CD8-positive, alpha-beta memory T cell (primary cell): ENCODE measurements at regions not wholly inside any gene's neighbourhood (a gene's known extent, or its start where the extent isn't known, plus 50 kb on each side); places are given as distances from the start of the nearest gene placed in this dataset.

Experiments used
- CTCF ChIA-PET: fragments of 350-600 bp; sonication (Branson Sonifier 250); formaldehyde crosslinking; loops from one replicate; lab custom pipeline; 2021; ENCODE audit warnings: antibody characterized with exemption; lab: Charles Lee
- POLR2A ChIA-PET: fragments of 350-600 bp; sonication (Branson Sonifier 250); formaldehyde crosslinking; loops from one replicate; lab custom pipeline; 2021; ENCODE audit warnings: antibody characterized with exemption; lab: Charles Lee
- DNase-seq, 5 donors: peaks; one replicate each; pipeline versions ENCODE4 v3.0.0 to v3.0.0-alpha.2; 2020 to 2022; ENCODE audit warnings: mixed read lengths in 1 of 5
- H3K27ac ChIP-seq: one replicate; pipeline ENCODE4 v1.7.0; 2013; ENCODE audit warnings: low read depth, mild to moderate bottlenecking, low read length, moderate library complexity
- H3K27me3 ChIP-seq: 2 replicates; pipeline ENCODE4 v1.7.0; 2013; ENCODE audit warnings: low read length, mild to moderate bottlenecking; ENCODE audit not compliant: insufficient read depth, poor library complexity, severe bottlenecking
- H3K36me3 ChIP-seq: 2 replicates; pipeline ENCODE4 v1.7.0; 2013; ENCODE audit warnings: mild to moderate bottlenecking, low read length, moderate library complexity; ENCODE audit not compliant: insufficient read depth
- H3K4me1 ChIP-seq: 2 replicates; pipeline ENCODE4 v1.7.0; 2013; ENCODE audit warnings: mild to moderate bottlenecking, low read length, moderate library complexity; ENCODE audit not compliant: insufficient read depth
- H3K4me3 ChIP-seq: 2 replicates; pipeline ENCODE4 v1.7.0; 2013; ENCODE audit warnings: mild to moderate bottlenecking, low read length
- H3K9me3 ChIP-seq: 2 replicates; pipeline ENCODE4 v1.7.0; 2013; ENCODE audit warnings: mild to moderate bottlenecking, low read length
- H3K27ac Mint-ChIP-seq, 8 donors: one replicate each; pipeline ENCODE4 v1.8.0; 2020 to 2021; ENCODE audit warnings: mixed read lengths in 8 of 8, mild to moderate bottlenecking in 6 of 8, inconsistent platforms in 3 of 8, moderate library complexity in 3 of 8
- H3K27me3 Mint-ChIP-seq, 2 donors: one replicate each; pipeline ENCODE4 v1.8.0; 2020 to 2021; ENCODE audit warnings: mixed read lengths in 2 of 2, mild to moderate bottlenecking in 1 of 2, moderate library complexity in 1 of 2
- H3K36me3 Mint-ChIP-seq, 3 donors: one replicate each; pipeline ENCODE4 v1.8.0; 2020 to 2021; ENCODE audit warnings: mixed read lengths in 3 of 3, inconsistent platforms in 1 of 3, mild to moderate bottlenecking in 1 of 3
- H3K4me1 Mint-ChIP-seq, 3 donors: one replicate each; pipeline ENCODE4 v1.8.0; 2020 to 2021; ENCODE audit warnings: mixed read lengths in 3 of 3, inconsistent platforms in 1 of 3, mild to moderate bottlenecking in 1 of 3
- H3K4me3 Mint-ChIP-seq, 7 donors: one replicate each; pipeline ENCODE4 v1.8.0; 2020 to 2021; ENCODE audit warnings: mixed read lengths in 7 of 7, mild to moderate bottlenecking in 6 of 7, moderate library complexity in 4 of 7, inconsistent platforms in 2 of 7
- H3K9me3 Mint-ChIP-seq, 5 donors: one replicate each; pipeline ENCODE4 v1.8.0; 2020 to 2022; ENCODE audit warnings: mixed read lengths in 5 of 5, mild to moderate bottlenecking in 3 of 5, moderate library complexity in 2 of 5, inconsistent platforms in 1 of 5

DNA sequence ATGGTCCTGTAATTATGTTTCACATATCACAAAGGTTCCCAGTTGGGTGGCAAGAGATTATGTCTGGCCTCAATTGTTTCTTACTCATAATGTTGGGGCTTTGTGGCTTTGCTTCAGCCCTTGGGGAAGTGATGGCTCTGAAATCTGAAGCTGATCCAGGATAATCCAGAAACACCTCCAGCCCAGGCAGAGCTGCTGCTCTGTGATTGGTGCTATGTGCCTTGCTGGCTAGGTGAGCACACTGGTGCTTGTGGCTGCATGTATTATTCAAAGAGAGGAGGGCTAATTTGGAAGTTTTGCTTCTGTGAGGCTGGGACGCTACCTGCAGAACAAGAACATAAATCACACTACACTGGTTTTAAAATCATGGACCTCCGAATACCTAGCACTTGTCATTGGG lies 346.6 kb upstream of the MGMT start:
- H3K4me3 Mint-ChIP-seq = no peak overlapping the region
- ChIA-PET POLR2A (no interaction called here), CTCF (no interaction called here)
- no peaks in the 10 kb centered on the region for H3K36me3 ChIP-seq
- no peaks in the 10 kb centered on the region for H3K9me3 ChIP-seq
- H3K27ac ChIP-seq = no peak overlapping the region
- no peaks in the 10 kb centered on the region for H3K4me1 ChIP-seq
- H3K27me3 ChIP-seq = no peaks in the 10 kb centered on the region
- peaks cover 0 to 9% (median 1%) of the 10 kb centered on the region in 5 donors for H3K9me3 Mint-ChIP-seq
- DNase-seq = no peak
- peaks cover 0 to 11% (median 6%) of the 10 kb centered on the region in 3 donors for H3K4me1 Mint-ChIP-seq
- no peak overlapping the region for H3K27ac Mint-ChIP-seq
- H3K27me3 Mint-ChIP-seq = no peaks in the 10 kb centered on the region
- no peaks in the 10 kb centered on the region for H3K36me3 Mint-ChIP-seq
- H3K4me3 ChIP-seq = no peak overlapping the region

DNA sequence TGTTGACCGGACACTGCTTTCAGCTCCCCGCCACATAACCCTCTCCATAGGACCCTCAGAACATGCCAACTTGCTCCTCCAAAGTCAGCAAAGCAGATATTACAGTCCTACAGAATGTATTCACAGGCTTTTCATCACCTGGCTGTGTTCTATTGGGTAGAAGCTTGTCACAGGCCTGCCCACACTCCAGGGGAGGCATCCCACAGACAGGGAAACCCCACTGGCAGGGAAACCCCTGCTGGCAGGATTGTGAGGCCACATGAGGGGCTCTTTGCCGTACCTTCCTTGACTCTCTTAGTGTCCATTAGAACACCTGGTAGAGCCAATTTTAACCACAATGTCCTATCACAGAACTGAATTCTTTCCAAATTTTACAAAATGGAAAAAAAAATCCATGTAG lies 344.2 kb upstream of the MGMT start:
- no peaks in the 10 kb centered on the region for H3K36me3 ChIP-seq
- Mint-ChIP-seq H3K4me1 (peaks cover 0 to 11% (median 6%) of the 10 kb centered on the region in 3 donors), H3K27ac (no peak overlapping the region), H3K9me3 (peaks cover 0 to 7% (median under 1%) of the 10 kb centered on the region in 5 donors), H3K36me3 (no peaks in the 10 kb centered on the region), H3K27me3 (no peaks in the 10 kb centered on the region), H3K4me3 (no peak overlapping the region)
- no peaks in the 10 kb centered on the region for H3K4me1 ChIP-seq
- no peak overlapping the region for H3K4me3 ChIP-seq
- ChIA-PET POLR2A (no interaction called here), CTCF (no interaction called here)
- H3K9me3 ChIP-seq = no peaks in the 10 kb centered on the region
- no peak overlapping the region for H3K27ac ChIP-seq
- DNase-seq = no peak
- no peaks in the 10 kb centered on the region for H3K27me3 ChIP-seq

DNA sequence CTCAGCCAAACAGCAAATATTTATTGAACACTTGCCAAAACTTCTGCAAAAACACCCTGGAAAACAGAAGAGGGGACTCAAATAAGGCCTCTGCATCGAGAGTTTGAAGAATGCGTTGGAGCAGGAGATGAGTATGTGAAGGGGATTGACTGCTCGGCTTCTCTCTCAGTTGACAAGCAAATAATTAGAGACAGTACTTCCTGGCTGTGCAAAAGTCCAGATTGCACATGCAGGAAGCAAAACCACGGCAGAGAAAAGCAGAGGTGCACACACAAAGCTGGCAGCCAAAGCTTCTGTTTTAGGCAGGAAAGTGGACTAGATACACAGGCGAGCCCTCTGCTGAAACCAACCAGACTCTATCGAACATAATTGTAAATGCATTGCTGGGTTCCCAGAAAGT lies 343.6 kb upstream of the MGMT start:
- H3K27me3 ChIP-seq = no peaks in the 10 kb centered on the region
- Mint-ChIP-seq H3K4me3 (no peak overlapping the region), H3K9me3 (peaks cover 0 to 7% (median 0%) of the 10 kb centered on the region in 5 donors), H3K36me3 (no peaks in the 10 kb centered on the region), H3K27ac (no peak overlapping the region), H3K27me3 (no peaks in the 10 kb centered on the region), H3K4me1 (peaks cover 0 to 11% (median 6%) of the 10 kb centered on the region in 3 donors)
- CTCF ChIA-PET = no interaction called here
- no peak overlapping the region for H3K4me3 ChIP-seq
- POLR2A ChIA-PET = no interaction called here
- no peaks in the 10 kb centered on the region for H3K4me1 ChIP-seq
- no peaks in the 10 kb centered on the region for H3K9me3 ChIP-seq
- no peak overlapping the region for H3K27ac ChIP-seq
- no peak for DNase-seq
- H3K36me3 ChIP-seq = no peaks in the 10 kb centered on the region

DNA sequence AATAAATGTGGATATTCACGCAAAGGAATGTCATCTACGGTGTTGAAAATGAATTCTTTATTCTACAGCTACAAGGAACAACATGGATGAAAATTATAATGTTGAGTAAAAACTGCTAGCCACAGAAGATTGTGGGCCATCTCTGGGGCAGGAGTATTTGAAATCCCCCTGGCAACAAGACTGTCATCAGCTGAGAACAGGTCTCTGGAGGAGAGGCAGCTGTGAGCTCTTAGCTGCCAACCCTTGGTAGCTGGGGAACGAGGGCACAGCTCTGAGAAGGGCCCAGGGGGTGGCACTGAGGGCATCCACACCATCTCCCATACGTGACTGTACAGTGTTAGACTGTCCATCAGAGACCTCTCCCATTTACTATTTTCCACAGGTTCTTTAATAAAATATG lies 340.1 kb upstream of the MGMT start:
- H3K4me3 ChIP-seq = no peak overlapping the region
- H3K36me3 ChIP-seq = no peaks in the 10 kb centered on the region
- H3K27ac ChIP-seq = no peak overlapping the region
- Mint-ChIP-seq H3K36me3 (no peaks in the 10 kb centered on the region), H3K4me3 (no peak overlapping the region), H3K4me1 (no peaks in the 10 kb centered on the region), H3K9me3 (peaks cover 0 to 6% (median 0%) of the 10 kb centered on the region in 5 donors), H3K27me3 (peaks cover 2 to 3% of the 10 kb centered on the region in 2 donors), H3K27ac (no peak overlapping the region)
- DNase-seq = no peak
- H3K27me3 ChIP-seq = no peaks in the 10 kb centered on the region
- POLR2A ChIA-PET = no interaction called here
- CTCF ChIA-PET = no interaction called here
- H3K4me1 ChIP-seq = no peaks in the 10 kb centered on the region
- H3K9me3 ChIP-seq = no peaks in the 10 kb centered on the region

DNA sequence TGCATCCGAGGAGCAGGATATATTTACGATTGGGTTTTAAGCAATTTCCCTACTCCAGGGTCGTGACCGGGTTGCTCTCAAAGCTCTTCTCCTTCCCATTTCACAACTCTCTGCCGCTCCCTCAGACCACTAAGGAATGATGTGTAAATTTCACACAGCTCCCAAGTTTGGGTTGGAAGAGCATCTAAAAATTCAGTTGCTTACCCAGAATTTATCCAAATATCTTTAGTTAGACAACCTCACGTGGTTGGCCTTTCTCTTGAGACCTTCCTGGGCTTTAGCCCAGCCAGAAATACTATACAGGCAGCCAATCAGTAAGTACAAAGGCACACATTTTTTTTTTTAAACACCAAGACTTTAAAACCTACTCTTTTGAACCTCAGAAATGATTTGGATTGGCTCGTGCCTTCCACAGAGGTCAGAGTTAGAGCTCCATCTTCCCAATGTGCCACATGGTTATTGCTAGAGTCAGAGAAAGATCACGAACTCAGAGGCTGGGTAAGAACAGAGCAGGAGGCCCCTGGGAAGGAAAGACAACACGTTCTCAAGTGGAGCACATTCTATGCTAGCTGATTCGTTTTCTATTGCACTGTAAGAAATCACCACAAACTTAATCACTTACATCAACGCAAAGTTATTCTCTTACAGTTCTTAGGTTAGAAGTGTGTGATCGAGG lies 335.4 kb upstream of the MGMT start:
- Mint-ChIP-seq H3K4me1 (no peaks in the 10 kb centered on the region), H3K27me3 (peaks cover 2 to 3% of the 10 kb centered on the region in 2 donors), H3K36me3 (no peaks in the 10 kb centered on the region), H3K27ac (peak overlapping the region in 1 of 8 donors; percentile 19), H3K9me3 (peaks cover 0 to 2% (median 0%) of the 10 kb centered on the region in 5 donors), H3K4me3 (no peak overlapping the region)
- Histone ChIP-seq H3K36me3 (no peaks in the 10 kb centered on the region), H3K9me3 (no peaks in the 10 kb centered on the region), H3K4me3 (no peak overlapping the region), H3K27me3 (no peaks in the 10 kb centered on the region), H3K4me1 (no peaks in the 10 kb centered on the region), H3K27ac (no peak overlapping the region)
- ChIA-PET POLR2A (no interaction called here), CTCF (no interaction called here)
- no peak for DNase-seq

DNA sequence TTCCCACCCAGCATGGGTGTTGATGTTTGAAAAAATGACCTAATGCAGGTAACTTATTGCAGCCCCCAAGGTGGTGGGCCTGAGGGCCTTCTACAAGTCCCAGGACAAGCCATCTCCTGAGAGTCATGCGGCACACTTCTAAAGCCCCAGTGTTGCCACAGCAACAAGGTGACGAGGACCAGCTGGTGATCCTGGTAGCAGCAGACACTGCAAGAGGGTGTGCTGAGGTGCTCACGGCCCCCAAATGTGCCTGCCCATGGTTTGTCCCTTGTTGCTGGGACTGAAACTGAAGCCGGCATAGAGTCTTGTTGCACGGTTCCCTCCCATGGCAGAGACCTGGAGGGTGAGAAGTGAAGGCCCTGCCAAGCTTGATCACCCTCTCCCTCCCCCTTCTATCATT lies 333.2 kb upstream of the MGMT start:
- Histone ChIP-seq H3K4me1 (no peaks in the 10 kb centered on the region), H3K27me3 (no peaks in the 10 kb centered on the region), H3K4me3 (no peak overlapping the region), H3K36me3 (no peaks in the 10 kb centered on the region), H3K27ac (no peak overlapping the region), H3K9me3 (no peaks in the 10 kb centered on the region)
- no peak overlapping the region for H3K4me3 Mint-ChIP-seq
- POLR2A ChIA-PET = no interaction called here
- no peaks in the 10 kb centered on the region for H3K36me3 Mint-ChIP-seq
- no peak for DNase-seq
- CTCF ChIA-PET = no interaction called here
- peaks cover 2 to 3% of the 10 kb centered on the region in 2 donors for H3K27me3 Mint-ChIP-seq
- peaks cover 0 to 2% (median 0%) of the 10 kb centered on the region in 5 donors for H3K9me3 Mint-ChIP-seq
- H3K27ac Mint-ChIP-seq = no peak overlapping the region
- no peaks in the 10 kb centered on the region for H3K4me1 Mint-ChIP-seq

DNA sequence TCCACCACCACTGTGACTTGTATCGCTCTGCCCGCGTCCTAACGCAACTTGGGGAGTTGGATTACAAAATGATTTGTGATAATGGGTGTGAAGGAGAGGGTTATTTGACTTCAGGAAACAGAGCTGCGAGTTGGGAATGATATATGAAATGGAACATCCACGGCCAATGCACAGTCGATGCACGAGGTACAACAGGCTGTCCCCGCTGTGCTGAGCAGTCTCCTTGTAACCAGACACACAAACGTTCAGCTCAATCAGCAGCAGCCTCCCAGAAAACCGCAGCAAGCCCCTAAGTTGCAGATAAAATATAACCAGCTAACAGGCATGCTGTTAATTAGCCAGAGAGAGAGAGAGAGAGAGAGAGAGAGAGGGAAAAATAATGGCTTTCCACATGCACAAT lies 332.7 kb upstream of the MGMT start:
- H3K4me1 ChIP-seq = no peaks in the 10 kb centered on the region
- Mint-ChIP-seq H3K27me3 (peaks cover 2 to 6% of the 10 kb centered on the region in 2 donors), H3K36me3 (no peaks in the 10 kb centered on the region), H3K4me3 (no peak overlapping the region), H3K9me3 (peaks cover 0 to 2% (median 0%) of the 10 kb centered on the region in 5 donors), H3K4me1 (no peaks in the 10 kb centered on the region), H3K27ac (no peak overlapping the region)
- DNase-seq = no peak
- no peak overlapping the region for H3K4me3 ChIP-seq
- ChIA-PET CTCF (no interaction called here), POLR2A (no interaction called here)
- no peak overlapping the region for H3K27ac ChIP-seq
- no peaks in the 10 kb centered on the region for H3K9me3 ChIP-seq
- no peaks in the 10 kb centered on the region for H3K36me3 ChIP-seq
- no peaks in the 10 kb centered on the region for H3K27me3 ChIP-seq

DNA sequence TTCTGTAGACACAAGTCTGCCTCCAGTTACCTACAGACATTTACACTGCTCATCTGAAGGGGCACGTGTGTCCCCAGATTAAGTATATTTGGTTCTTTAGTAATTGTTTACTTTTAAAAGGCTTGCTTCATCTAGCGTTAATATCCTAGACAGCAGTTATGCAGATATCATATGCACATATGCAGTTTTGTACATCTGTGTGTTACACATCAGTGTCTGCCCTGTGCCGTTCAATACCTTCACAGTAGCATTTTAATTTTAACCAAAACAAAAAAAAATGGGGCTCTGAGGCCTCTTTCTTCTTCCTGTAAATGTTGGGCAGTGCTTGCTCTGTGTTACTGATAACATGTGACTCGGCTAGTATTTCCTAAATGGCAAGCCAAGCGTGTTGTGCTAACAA lies 331.4 kb upstream of the MGMT start:
- H3K36me3 ChIP-seq = no peaks in the 10 kb centered on the region
- H3K27ac ChIP-seq = no peak overlapping the region
- H3K27ac Mint-ChIP-seq = no peak overlapping the region
- no peaks in the 10 kb centered on the region for H3K9me3 ChIP-seq
- H3K4me3 Mint-ChIP-seq = no peak overlapping the region
- no peaks in the 10 kb centered on the region for H3K4me1 Mint-ChIP-seq
- no peaks in the 10 kb centered on the region for H3K27me3 ChIP-seq
- no peak for DNase-seq
- H3K9me3 Mint-ChIP-seq = peaks cover 0 to 2% (median 0%) of the 10 kb centered on the region in 5 donors
- ChIA-PET CTCF (no interaction called here), POLR2A (no interaction called here)
- no peaks in the 10 kb centered on the region for H3K4me1 ChIP-seq
- no peaks in the 10 kb centered on the region for H3K36me3 Mint-ChIP-seq
- peaks cover 2 to 18% of the 10 kb centered on the region in 2 donors for H3K27me3 Mint-ChIP-seq
- H3K4me3 ChIP-seq = no peak overlapping the region
